Suprapubic skin (tissue), 3 donors: ENCODE measurements at regions not wholly inside any gene's neighbourhood (a gene's known extent, or its start where the extent isn't known, plus 50 kb on each side); places are given as distances from the start of the nearest gene placed in this dataset.
"Not testable (repeated sequence)": the region's sequence is repeated elsewhere in the genome, so short reads cannot be mapped to it uniquely, and the experiment has no call there.

Source experiments
- CTCF ChIP-seq, 2 donors: fragments of 200-600 bp in 1 of 2; fragments of 450-650 bp in 1 of 2; sonication (generic) in 1 of 2; IDR thresholded peaks; one replicate each; pipeline ENCODE4 v1.5.1; 2016 to 2019; ENCODE audit warnings: antibody characterized with exemption in 2 of 2, mild to moderate bottlenecking in 1 of 2, moderate library complexity in 1 of 2
- POLR2A ChIP-seq, 2 donors: fragments of 450-650 bp; IDR thresholded peaks; one replicate each; pipeline ENCODE4 v1.6.1; 2017; ENCODE audit warnings: antibody characterized with exemption in 2 of 2, mild to moderate bottlenecking in 2 of 2, moderate library complexity in 2 of 2

- not testable (repeated sequence) for TF ChIP-seq POLR2A, CTCF (IDR thresholded peaks at IDR 0.05)
Measured at GRCh38 chr4:100333491-100333890, 143.2 kb upstream of the DDIT4L start.
